Pancreas (tissue), 10 donors: ENCODE measurements at regions not wholly inside any gene's neighbourhood (a gene's known extent, or its start where the extent isn't known, plus 50 kb on each side); places are given as distances from the start of the nearest gene placed in this dataset.

Experiments
- ATAC-seq, 4 donors: fragments of 200-7000 bp; cut with Tn5 transposase; one replicate each; pipeline versions ENCODE4 v1.8.0 to v1.9.1; 2020; ENCODE audit warnings: mild to moderate bottlenecking in 4 of 4, moderate library complexity in 4 of 4
- DNase-seq, 6 donors: peaks; one replicate each; pipeline ENCODE4 v3.0.0-alpha.2; 2020
- FAIRE-seq: peaks from 2 replicates; lab custom pipeline; 2012; peaks lifted over from hg19 to GRCh38; lab: Jason Lieb, UNC
- H3K27ac ChIP-seq, 4 donors: fragments of 200-600 bp; sonication (generic); 1 replicate in 3 of 4; 2 replicates in 1 of 4; pipeline versions ENCODE4 v1.5.0 to v1.8.0; 2020
- H3K27me3 ChIP-seq, 4 donors: fragments of 200-600 bp; one replicate each; pipeline ENCODE4 v1.8.0; 2021
- H3K36me3 ChIP-seq, 3 donors: fragments of 200-600 bp; sonication (generic) in 1 of 3; one replicate each; pipeline versions ENCODE4 v1.5.0 to v1.8.0; 2020 to 2021
- H3K4me1 ChIP-seq, 3 donors: fragments of 200-600 bp; one replicate each; pipeline ENCODE4 v1.8.0; 2021
- H3K4me3 ChIP-seq, 4 donors: fragments of 200-600 bp; sonication (generic) in 2 of 4; one replicate each; pipeline versions ENCODE4 v1.5.0 to v1.8.0; 2020 to 2021
- H3K9me3 ChIP-seq, 4 donors: fragments of 200-600 bp; one replicate each; pipeline ENCODE4 v1.8.0; 2021
- WGBS, 2 donors: extraction: QIAGEN DNeasy Blood & Tissue Kit; methylation state at CpG; one replicate each; pipeline ENCODE4 v1.1.7; 2013; 5-methylcytosine and 5-hydroxymethylcytosine counted together
- intact Hi-C, 3 donors: fragments of 100-400 bp; cut with DNase I; formaldehyde crosslinking; loops; one replicate each; pipeline versions ENCODE4 v1.11.1 to v1.14.2; 2022
- TF ChIP-seq, protein P1 (sequence below), 4 donors: fragments of 200-600 bp; sonication (generic) in 3 of 4; IDR thresholded peaks; one replicate each; pipeline versions ENCODE4 v1.5.0 to v1.8.0; 2021; ENCODE audit warnings: antibody characterized with exemption in 4 of 4
- donor health status: healthy with polysubstance abuse.
- donor health status: DM: no; HTN: no; CAD: no; lungs with moderate emphysema.
- donor health status: DM: no; HTN: no; CAD: no.
- donor health status: control.
- donor health status: control.
- donor health status: Bipolar disorder and iron deficiency.
- donor health status: DM: yes; HTN: yes; CAD: no.
- donor health status: DM: no; HTN: no; CAD: no.
- donor health status: DM: no; HTN: no; CAD: no.
- donor health status: DM: yes; HTN: yes; CAD: no.

DNA sequence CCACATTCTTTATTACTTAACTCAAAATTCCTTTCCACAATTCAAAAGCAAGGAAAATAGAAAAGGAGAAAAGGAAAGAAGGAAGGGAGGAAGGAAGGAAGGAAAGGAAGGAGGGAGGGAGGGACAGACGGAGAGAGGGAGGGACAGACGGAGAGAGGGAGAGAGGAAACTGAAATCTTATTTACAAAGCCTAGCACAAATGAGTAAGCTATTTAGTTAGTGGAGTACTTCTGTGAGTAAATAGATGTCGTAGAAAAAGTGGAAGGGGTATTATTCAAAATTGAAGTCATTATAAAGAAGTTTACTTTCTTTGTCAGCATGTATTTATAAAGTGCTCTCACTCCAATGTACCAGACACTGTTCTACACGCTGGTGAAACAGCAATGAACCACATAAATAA lies 177.9 kb downstream of the CETN3 start:
- intact Hi-C loops, result no loop called here
- DNase-seq (no peak), FAIRE-seq (no peak), ATAC-seq (no peak)
- Histone ChIP-seq H3K4me1 (no peaks in the 10 kb centered on the region), H3K27me3 (no peaks in the 10 kb centered on the region), H3K27ac (no peak overlapping the region), H3K9me3 (no peaks in the 10 kb centered on the region), H3K36me3 (no peaks in the 10 kb centered on the region), H3K4me3 (no peak overlapping the region)
- TF ChIP-seq, protein P1, sequence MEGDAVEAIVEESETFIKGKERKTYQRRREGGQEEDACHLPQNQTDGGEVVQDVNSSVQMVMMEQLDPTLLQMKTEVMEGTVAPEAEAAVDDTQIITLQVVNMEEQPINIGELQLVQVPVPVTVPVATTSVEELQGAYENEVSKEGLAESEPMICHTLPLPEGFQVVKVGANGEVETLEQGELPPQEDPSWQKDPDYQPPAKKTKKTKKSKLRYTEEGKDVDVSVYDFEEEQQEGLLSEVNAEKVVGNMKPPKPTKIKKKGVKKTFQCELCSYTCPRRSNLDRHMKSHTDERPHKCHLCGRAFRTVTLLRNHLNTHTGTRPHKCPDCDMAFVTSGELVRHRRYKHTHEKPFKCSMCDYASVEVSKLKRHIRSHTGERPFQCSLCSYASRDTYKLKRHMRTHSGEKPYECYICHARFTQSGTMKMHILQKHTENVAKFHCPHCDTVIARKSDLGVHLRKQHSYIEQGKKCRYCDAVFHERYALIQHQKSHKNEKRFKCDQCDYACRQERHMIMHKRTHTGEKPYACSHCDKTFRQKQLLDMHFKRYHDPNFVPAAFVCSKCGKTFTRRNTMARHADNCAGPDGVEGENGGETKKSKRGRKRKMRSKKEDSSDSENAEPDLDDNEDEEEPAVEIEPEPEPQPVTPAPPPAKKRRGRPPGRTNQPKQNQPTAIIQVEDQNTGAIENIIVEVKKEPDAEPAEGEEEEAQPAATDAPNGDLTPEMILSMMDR (IDR thresholded peaks at IDR 0.05), result no peak
- WGBS, 2 donors, result 35 to 36% methylated on average over 4 of the region's 4 CpGs

DNA sequence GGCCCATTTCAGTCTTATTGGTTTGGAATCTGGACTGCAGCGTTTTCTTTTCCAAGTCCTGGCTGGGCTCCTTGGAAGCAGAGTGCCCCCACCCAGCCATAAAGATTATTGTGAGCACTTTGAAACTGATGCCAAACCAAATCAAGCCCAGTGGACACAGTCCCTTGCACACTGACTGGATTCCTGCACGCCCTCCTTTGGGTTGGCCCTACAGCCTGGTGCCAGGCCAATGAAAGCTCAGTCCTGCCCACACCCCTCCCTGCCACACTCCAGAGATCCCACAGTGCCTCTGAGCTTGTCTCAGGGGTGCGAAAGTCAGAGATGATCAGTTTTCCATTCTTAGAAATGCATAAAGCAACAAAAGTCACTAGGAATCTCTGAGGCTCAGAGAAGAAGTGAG lies 181.9 kb downstream of the CETN3 start:
- Histone ChIP-seq H3K4me3 (no peak overlapping the region), H3K27ac (no peak overlapping the region), H3K27me3 (no peaks in the 10 kb centered on the region), H3K36me3 (no peaks in the 10 kb centered on the region), H3K4me1 (no peaks in the 10 kb centered on the region), H3K9me3 (no peaks in the 10 kb centered on the region)
- 51 to 58% methylated on average over 3 of the region's 3 CpGs for WGBS, 2 donors
- ATAC-seq (no peak), FAIRE-seq (no peak), DNase-seq (no peak)
- TF ChIP-seq, protein P1 (IDR thresholded peaks at IDR 0.05), result no peak
- intact Hi-C loops, result no loop called here

DNA sequence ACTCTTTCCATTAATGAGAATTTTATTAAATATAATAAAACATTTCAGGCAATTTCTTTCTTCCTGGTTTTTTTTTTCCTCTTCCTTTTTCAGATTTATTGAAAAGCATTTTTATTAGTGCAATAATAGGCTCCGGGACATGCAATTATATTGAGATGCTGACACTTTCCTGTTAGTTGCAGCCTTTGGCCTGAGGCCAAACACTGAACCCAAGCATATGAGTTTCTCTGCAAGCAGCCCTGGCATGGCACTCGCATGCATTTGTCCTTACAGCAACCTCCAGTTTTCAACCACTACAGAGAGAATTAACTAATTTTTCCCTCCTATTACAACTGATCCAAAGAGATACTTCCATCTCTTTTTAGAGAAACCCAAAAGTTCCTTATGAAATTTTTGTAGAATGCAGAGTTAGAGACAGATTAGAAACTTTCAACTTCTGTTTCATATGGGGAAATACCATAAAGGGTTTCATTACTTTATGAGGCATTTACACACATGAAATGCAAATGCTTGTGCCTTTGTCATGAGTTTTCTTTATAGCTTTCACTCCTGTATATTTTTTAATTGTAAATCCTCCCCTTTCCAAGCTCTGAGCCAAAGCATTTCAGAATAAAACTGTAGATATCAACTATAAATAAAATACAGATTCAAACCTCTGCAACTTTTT lies 183.0 kb downstream of the CETN3 start:
- ATAC-seq (no peak), FAIRE-seq (no peak), DNase-seq (no peak)
- Histone ChIP-seq H3K36me3 (no peaks in the 10 kb centered on the region), H3K27ac (no peak overlapping the region), H3K9me3 (no peaks in the 10 kb centered on the region), H3K4me3 (no peak overlapping the region), H3K27me3 (no peaks in the 10 kb centered on the region), H3K4me1 (no peaks in the 10 kb centered on the region)
- TF ChIP-seq, protein P1 (IDR thresholded peaks at IDR 0.05), result no peak
- WGBS, 2 donors, result 57 to 62% methylated on average over 2 of the region's 2 CpGs
- intact Hi-C loops, result no loop called here

DNA sequence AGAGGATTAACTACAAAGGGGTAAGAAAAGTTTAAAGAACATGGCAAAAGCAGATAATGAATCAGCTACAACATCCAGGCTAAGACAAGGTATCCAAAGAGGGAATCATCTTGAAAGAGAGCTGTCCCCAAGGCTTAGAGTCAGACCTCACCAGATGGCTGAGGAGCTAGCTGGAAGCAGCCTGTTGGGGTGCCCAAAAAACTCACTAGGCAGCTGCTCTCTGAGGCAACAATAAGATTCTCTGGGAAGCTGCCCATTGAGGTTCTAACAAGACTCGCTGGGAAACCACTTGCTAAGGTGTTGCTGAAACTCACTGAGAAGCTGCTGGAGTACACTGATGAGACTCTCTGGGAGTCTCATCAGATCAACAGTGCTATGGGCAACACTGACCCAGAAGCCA lies 185.2 kb downstream of the CETN3 start:
- Histone ChIP-seq H3K4me3 (no peak overlapping the region), H3K36me3 (no peaks in the 10 kb centered on the region), H3K9me3 (no peaks in the 10 kb centered on the region), H3K27ac (no peak overlapping the region), H3K4me1 (no peaks in the 10 kb centered on the region), H3K27me3 (no peaks in the 10 kb centered on the region)
- FAIRE-seq (no peak), ATAC-seq (no peak), DNase-seq (no peak)
- WGBS, 2 donors, result 88 to 100% methylated on average over 1 of the region's 1 CpG
- TF ChIP-seq, protein P1 (IDR thresholded peaks at IDR 0.05), result no peak
- intact Hi-C loops, result no loop called here

DNA sequence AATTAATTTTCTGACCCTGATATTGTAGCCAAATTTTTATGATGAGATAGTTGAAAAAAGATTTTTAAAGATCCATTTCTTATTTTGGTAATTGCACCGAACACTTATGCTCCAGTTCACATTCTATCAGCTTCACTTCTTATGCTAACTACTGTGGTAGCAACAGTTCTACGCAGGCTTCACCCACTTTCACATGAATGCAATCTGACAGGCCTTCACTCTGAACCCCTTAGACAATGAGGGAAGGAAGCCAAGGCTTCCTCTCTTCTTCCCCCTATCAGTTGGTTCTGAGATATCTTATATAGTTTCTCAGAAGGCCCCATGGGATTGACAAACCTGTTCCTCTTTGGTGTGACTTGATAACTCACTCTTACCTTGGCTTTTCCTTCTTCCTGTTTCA lies 185.8 kb downstream of the CETN3 start:
- Histone ChIP-seq H3K27ac (no peak overlapping the region), H3K4me1 (no peaks in the 10 kb centered on the region), H3K27me3 (no peaks in the 10 kb centered on the region), H3K9me3 (no peaks in the 10 kb centered on the region), H3K36me3 (no peaks in the 10 kb centered on the region), H3K4me3 (no peak overlapping the region)
- FAIRE-seq (no peak), DNase-seq (no peak), ATAC-seq (no peak)
- TF ChIP-seq, protein P1 (IDR thresholded peaks at IDR 0.05), result no peak
- intact Hi-C loops, result no loop called here
- 85 to 88% methylated on average over 2 of the region's 2 CpGs for WGBS, 2 donors
